ENCODE measurements at regions not wholly inside any gene's neighbourhood (a gene's known extent, or its start where the extent isn't known, plus 50 kb on each side); places are given as distances from the start of the nearest gene placed in this dataset.

- intact Hi-C loops (cut with DNase I): no loop called here
- Histone ChIP-seq H3K36me3 (no peaks in the 10 kb centered on the region), H3K27me3 (no peaks in the 10 kb centered on the region), H3K4me3 (no peak overlapping the region), H3K4me1 (no peaks in the 10 kb centered on the region), H3K9me3 (no peaks in the 10 kb centered on the region), H3K27ac (no peak overlapping the region)
- DNase-seq (no peak), ATAC-seq (no peak), FAIRE-seq (no peak)
- TF ChIP-seq CTCF (IDR thresholded peaks at IDR 0.05): no peak
- WGBS, 2 donors: 49 to 74% methylated on average over 3 of the region's 3 CpGs
Measured at GRCh38 chr5:164058621-164059020, 553.2 kb downstream of the MAT2B start.

- DNase-seq (no peak), FAIRE-seq (no peak), ATAC-seq (no peak)
- 55 to 69% methylated on average over 2 of the region's 2 CpGs for WGBS, 2 donors
- no peak for TF ChIP-seq CTCF (IDR thresholded peaks at IDR 0.05)
- intact Hi-C loops (cut with DNase I): no loop called here
- Histone ChIP-seq H3K4me1 (no peaks in the 10 kb centered on the region), H3K27ac (no peak overlapping the region), H3K27me3 (no peaks in the 10 kb centered on the region), H3K4me3 (no peak overlapping the region), H3K9me3 (no peaks in the 10 kb centered on the region), H3K36me3 (no peaks in the 10 kb centered on the region)
Measured at GRCh38 chr5:164059471-164059870, 554.1 kb downstream of the MAT2B start.

GRCh38 chr5:164060786-164061355 is 555.5 kb downstream of the MAT2B start:
- Histone ChIP-seq H3K36me3 (no peaks in the 10 kb centered on the region), H3K4me3 (no peak overlapping the region), H3K27ac (no peak overlapping the region), H3K4me1 (no peaks in the 10 kb centered on the region), H3K9me3 (no peaks in the 10 kb centered on the region), H3K27me3 (no peaks in the 10 kb centered on the region)
- TF ChIP-seq CTCF (IDR thresholded peaks at IDR 0.05): no peak
- 51 to 64% methylated on average over 3 of the region's 3 CpGs for WGBS, 2 donors
- intact Hi-C loops (cut with DNase I): no loop called here
- DNase-seq: no peak
- no peak for FAIRE-seq
- ATAC-seq: no peak

- Histone ChIP-seq H3K9me3 (no peaks in the 10 kb centered on the region), H3K27me3 (no peaks in the 10 kb centered on the region), H3K27ac (no peak overlapping the region), H3K36me3 (no peaks in the 10 kb centered on the region), H3K4me3 (no peak overlapping the region), H3K4me1 (no peaks in the 10 kb centered on the region)
- FAIRE-seq (no peak), ATAC-seq (no peak), DNase-seq (no peak)
- intact Hi-C loops (cut with DNase I): no loop called here
- no peak for TF ChIP-seq CTCF (IDR thresholded peaks at IDR 0.05)
- 36 to 47% methylated on average over 3 of the region's 3 CpGs for WGBS, 2 donors
Measured at GRCh38 chr5:164062304-164062703, 556.9 kb downstream of the MAT2B start.

GRCh38 chr5:164065266-164065665 is 559.8 kb downstream of the MAT2B start:
- Histone ChIP-seq H3K27ac (no peak overlapping the region), H3K9me3 (no peaks in the 10 kb centered on the region), H3K27me3 (no peaks in the 10 kb centered on the region), H3K4me3 (no peak overlapping the region), H3K36me3 (no peaks in the 10 kb centered on the region), H3K4me1 (no peaks in the 10 kb centered on the region)
- no peak for ATAC-seq
- DNase-seq: no peak
- intact Hi-C loops (cut with DNase I): no loop called here
- FAIRE-seq: no peak
- 59 to 70% methylated on average over 2 of the region's 2 CpGs for WGBS, 2 donors
- TF ChIP-seq CTCF (IDR thresholded peaks at IDR 0.05): no peak

All from pancreas (tissue), 10 donors.